Nephron progenitor cell (in vitro differentiated cells): ENCODE measurements at regions not wholly inside any gene's neighbourhood (a gene's known extent, or its start where the extent isn't known, plus 50 kb on each side); places are given as distances from the start of the nearest gene placed in this dataset.

Source experiments
- DNase-seq: peaks from one replicate; pipeline ENCODE4 v3.0.0; 2021
- H3K27ac Mint-ChIP-seq: 2 replicates; pipeline ENCODE4 v1.8.0; 2021; ENCODE audit warnings: mild to moderate bottlenecking, moderate library complexity, mixed read lengths
- H3K27me3 Mint-ChIP-seq: 2 replicates; pipeline ENCODE4 v1.8.0; 2021; ENCODE audit warnings: mild to moderate bottlenecking, low read depth, mixed read lengths; ENCODE audit not compliant: poor library complexity
- H3K36me3 Mint-ChIP-seq: 2 replicates; pipeline ENCODE4 v1.8.0; 2021; ENCODE audit warnings: low read depth, mixed read lengths
- H3K4me1 Mint-ChIP-seq: 2 replicates; pipeline ENCODE4 v1.8.0; 2021; ENCODE audit warnings: mixed read lengths
- H3K4me3 Mint-ChIP-seq: 2 replicates; pipeline ENCODE4 v1.8.0; 2021; ENCODE audit warnings: mild to moderate bottlenecking, moderate library complexity, mixed read lengths
- H3K9me3 Mint-ChIP-seq: 2 replicates; pipeline ENCODE4 v1.8.0; 2021; ENCODE audit warnings: mild to moderate bottlenecking, moderate library complexity, mixed read lengths
- TF ChIP-seq, protein P1 (sequence below): fragments of 200-600 bp; sonication (generic); IDR thresholded peaks from 2 replicates; pipeline ENCODE4 v1.5.0; 2021; ENCODE audit warnings: antibody characterized with exemption

DNA sequence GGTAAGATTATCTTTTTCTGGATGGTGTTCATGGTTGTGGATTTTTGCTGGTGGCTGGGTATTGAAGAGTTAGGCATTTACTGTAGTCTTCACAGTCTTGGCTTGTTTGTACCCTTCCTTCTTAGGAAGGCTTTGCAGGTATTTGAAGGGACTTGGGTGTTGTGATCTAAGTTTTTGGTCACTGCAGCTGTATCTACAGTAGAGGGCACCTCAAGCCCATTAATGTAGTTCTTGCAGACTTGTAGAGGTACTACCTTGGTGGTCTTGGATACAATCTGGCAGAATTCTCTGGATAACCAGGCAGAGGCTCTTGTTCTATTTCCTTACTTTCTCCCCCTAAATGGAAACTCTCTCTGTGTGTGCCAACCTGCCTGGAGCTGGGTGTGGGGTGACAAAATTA lies 155.8 kb upstream of the BRINP3 start:
- no peaks in the 10 kb centered on the region for H3K4me1 Mint-ChIP-seq
- no peak overlapping the region for H3K4me3 Mint-ChIP-seq
- no peaks in the 10 kb centered on the region for H3K36me3 Mint-ChIP-seq
- H3K9me3 Mint-ChIP-seq, result no peaks in the 10 kb centered on the region
- DNase-seq, result no peak
- H3K27me3 Mint-ChIP-seq, result no peaks in the 10 kb centered on the region
- TF ChIP-seq, protein P1, sequence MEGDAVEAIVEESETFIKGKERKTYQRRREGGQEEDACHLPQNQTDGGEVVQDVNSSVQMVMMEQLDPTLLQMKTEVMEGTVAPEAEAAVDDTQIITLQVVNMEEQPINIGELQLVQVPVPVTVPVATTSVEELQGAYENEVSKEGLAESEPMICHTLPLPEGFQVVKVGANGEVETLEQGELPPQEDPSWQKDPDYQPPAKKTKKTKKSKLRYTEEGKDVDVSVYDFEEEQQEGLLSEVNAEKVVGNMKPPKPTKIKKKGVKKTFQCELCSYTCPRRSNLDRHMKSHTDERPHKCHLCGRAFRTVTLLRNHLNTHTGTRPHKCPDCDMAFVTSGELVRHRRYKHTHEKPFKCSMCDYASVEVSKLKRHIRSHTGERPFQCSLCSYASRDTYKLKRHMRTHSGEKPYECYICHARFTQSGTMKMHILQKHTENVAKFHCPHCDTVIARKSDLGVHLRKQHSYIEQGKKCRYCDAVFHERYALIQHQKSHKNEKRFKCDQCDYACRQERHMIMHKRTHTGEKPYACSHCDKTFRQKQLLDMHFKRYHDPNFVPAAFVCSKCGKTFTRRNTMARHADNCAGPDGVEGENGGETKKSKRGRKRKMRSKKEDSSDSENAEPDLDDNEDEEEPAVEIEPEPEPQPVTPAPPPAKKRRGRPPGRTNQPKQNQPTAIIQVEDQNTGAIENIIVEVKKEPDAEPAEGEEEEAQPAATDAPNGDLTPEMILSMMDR, result peak; percentile 7
- no peak overlapping the region for H3K27ac Mint-ChIP-seq

- H3K4me1 Mint-ChIP-seq, result no peaks in the 10 kb centered on the region
- DNase-seq, result no peak
- H3K36me3 Mint-ChIP-seq, result no peaks in the 10 kb centered on the region
- TF ChIP-seq, protein P1, result no peak
- H3K4me3 Mint-ChIP-seq, result no peak overlapping the region
- no peaks in the 10 kb centered on the region for H3K9me3 Mint-ChIP-seq
- no peak overlapping the region for H3K27ac Mint-ChIP-seq
- H3K27me3 Mint-ChIP-seq, result no peaks in the 10 kb centered on the region
Observed at GRCh38 chr1:190634134-190634533, 156.5 kb upstream of the BRINP3 start.

- H3K4me1 Mint-ChIP-seq, result no peaks in the 10 kb centered on the region
- no peaks in the 10 kb centered on the region for H3K36me3 Mint-ChIP-seq
- H3K27me3 Mint-ChIP-seq, result no peaks in the 10 kb centered on the region
- TF ChIP-seq, protein P1, result no peak
- no peak overlapping the region for H3K27ac Mint-ChIP-seq
- no peak for DNase-seq
- H3K9me3 Mint-ChIP-seq, result no peaks in the 10 kb centered on the region
- no peak overlapping the region for H3K4me3 Mint-ChIP-seq
Observed at GRCh38 chr1:190649553-190649952, 171.9 kb upstream of the BRINP3 start.

GRCh38 chr1:190658907-190659306 lies 181.2 kb upstream of the BRINP3 start:
- Mint-ChIP-seq H3K27me3 (no peaks in the 10 kb centered on the region), H3K36me3 (no peaks in the 10 kb centered on the region), H3K9me3 (no peaks in the 10 kb centered on the region), H3K4me1 (no peaks in the 10 kb centered on the region), H3K27ac (no peak overlapping the region), H3K4me3 (no peak overlapping the region)
- no peak for DNase-seq
- TF ChIP-seq, protein P1, result no peak

DNA sequence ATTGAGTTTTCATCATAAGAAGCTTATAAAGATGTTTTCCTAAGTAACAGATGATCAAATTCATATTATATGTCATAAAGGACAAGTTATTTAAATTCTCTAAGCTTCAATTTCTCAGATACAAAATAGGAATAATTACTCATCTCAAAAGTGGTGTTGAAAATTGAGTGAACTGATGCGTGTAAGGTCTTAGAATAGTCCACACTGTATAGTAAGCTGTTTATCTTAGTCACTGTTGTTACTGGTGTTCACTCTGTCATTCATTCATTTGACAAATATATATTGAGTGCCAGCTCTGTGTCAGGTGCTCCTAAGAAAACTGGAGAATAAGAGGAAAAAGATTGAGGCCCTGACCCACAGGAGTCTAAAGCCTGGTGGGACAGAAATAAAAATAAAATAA lies 186.3 kb upstream of the BRINP3 start:
- H3K27ac Mint-ChIP-seq, result no peak overlapping the region
- no peak for DNase-seq
- no peaks in the 10 kb centered on the region for H3K9me3 Mint-ChIP-seq
- TF ChIP-seq, protein P1, result no peak
- no peaks in the 10 kb centered on the region for H3K4me1 Mint-ChIP-seq
- no peaks in the 10 kb centered on the region for H3K36me3 Mint-ChIP-seq
- no peak overlapping the region for H3K4me3 Mint-ChIP-seq
- H3K27me3 Mint-ChIP-seq, result no peaks in the 10 kb centered on the region

- Mint-ChIP-seq H3K9me3 (no peaks in the 10 kb centered on the region), H3K36me3 (no peaks in the 10 kb centered on the region), H3K4me3 (no peak overlapping the region), H3K4me1 (no peaks in the 10 kb centered on the region), H3K27ac (no peak overlapping the region), H3K27me3 (no peaks in the 10 kb centered on the region)
- TF ChIP-seq, protein P1, result no peak
- DNase-seq, result no peak
Observed at GRCh38 chr1:190665045-190665444, 187.4 kb upstream of the BRINP3 start.
